ENCODE measurements at regions not wholly inside any gene's neighbourhood (a gene's known extent, or its start where the extent isn't known, plus 50 kb on each side); places are given as distances from the start of the nearest gene placed in this dataset.
"Not testable (repeated sequence)": the region's sequence is repeated elsewhere in the genome, so short reads cannot be mapped to it uniquely, and the experiment has no call there.

DNA sequence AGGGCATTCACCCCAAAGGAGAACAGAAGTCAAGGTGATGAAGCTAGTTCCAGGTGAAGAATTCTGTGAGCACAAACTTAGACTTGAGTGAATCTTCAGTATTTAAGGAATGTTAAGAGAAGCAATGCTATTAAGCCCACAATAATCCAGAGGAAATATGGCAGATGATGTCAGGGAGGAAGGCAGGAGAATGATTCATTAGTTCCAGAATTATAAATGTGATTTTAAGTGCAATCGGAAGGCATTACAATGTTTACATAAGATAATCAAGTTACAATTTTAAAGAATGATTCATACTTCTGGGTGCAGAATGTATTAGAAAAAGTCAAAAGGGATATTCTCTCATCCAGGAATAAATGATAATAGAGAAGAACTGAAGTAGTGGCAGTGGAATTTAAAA, 545.2 kb upstream of the BRINP3 start:
- DNase-seq: no peak

DNA sequence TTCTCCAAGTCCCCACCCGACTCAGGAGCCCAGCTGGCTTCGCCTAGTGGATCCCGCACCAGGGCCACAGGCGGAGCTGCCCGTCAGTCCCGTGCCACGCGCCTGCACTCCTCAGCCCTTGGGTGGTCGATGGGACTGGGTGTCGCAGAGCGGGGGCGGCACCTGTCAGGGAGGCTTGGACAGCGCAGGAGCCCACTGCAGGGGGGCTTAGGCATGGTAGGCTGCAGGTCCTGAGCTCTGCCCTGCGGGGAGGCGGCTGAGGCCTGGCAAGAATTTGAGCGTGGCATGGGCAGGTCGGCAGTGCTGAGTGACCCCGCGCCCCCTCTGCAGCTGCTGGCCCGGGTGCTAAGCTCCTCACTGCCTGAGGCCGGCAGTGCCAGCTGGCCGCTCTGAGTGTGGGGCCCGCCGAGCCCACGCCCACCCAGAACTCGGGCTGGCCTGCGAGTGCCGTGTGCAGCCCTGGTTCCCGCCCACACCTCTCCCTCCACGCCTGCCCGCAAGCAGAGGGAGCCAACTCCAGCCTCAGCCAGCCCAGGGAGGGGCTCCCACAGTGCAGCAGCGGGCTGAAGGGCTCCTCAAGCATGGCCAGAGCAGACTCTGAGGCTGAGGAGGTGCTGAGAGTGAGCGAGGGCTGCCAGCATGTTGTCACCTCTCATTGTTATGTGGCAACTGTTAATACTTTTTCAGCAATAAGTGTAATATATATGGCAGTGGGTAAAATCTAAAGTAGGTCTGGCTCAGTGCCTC, 548.4 kb upstream of the BRINP3 start:
- no peak for DNase-seq

DNA sequence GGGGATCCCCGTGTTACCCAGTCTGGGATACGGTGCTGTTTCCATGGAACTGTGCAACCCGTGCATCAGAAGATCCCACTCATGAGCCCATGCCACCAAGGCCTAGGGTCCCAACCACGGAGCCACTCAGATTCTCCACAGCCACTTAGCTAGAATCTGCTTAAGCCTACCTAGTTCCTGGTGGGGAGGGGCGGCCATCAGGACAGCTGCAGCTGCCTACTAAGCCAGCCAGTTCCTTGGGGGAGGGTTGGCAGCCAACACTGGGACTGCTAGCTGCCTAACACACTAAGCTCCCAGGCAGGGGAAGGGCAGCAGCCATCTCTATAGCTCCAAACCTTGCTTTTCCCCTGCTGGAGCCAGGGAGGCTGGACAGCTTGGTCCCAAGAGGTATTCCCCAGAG, 549.2 kb upstream of the BRINP3 start:
- no peak for DNase-seq

DNA sequence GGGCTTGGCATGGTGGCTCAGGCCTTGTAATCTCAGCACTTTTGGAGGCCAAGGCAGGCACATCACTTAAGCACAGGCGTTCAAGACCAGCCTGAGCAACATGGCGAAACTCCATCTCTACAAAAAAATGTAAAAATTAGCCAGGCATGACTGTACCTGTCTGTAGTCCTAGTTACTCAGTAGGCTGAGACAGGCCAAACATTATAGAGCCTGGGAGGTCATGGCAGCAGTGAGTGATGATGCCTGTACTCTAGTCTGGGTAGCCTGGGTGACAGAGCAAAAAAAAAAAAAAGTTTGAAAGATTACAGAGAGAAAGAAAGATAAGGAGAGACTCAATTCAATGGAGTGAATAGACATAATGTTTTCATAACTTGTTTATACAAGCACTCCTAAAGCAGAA, 556.5 kb upstream of the BRINP3 start:
- DNase-seq: no peak

DNA sequence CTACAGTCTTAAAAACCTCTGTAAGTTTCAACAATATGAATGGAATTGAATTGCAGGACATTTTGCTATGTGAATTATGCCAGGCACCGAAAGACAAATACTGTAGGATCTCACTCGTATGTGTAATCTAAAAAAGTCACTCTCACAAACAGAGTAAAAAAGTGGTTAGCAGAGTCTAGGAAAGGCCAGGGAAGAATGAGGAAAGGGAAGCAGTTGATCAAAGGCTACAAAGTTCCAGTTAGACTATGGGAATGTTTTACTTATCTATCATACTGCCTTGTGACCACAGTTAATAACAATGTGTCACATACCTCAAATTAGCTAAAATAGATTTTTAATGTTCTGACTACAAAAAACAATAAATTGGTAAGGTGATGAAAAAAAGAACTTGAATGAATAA, 565.4 kb upstream of the BRINP3 start:
- no peak for DNase-seq

- DNase-seq: no peak
Measured at GRCh38 chr1:191049781-191050180, 572.1 kb upstream of the BRINP3 start.

- DNase-seq: no peak
Measured at GRCh38 chr1:191052888-191053287, 575.2 kb upstream of the BRINP3 start.

GRCh38 chr1:191065346-191065745, 587.7 kb upstream of the BRINP3 start:
- no peak for DNase-seq

GRCh38 chr1:191065771-191066170, 588.1 kb upstream of the BRINP3 start:
- DNase-seq: no peak

DNA sequence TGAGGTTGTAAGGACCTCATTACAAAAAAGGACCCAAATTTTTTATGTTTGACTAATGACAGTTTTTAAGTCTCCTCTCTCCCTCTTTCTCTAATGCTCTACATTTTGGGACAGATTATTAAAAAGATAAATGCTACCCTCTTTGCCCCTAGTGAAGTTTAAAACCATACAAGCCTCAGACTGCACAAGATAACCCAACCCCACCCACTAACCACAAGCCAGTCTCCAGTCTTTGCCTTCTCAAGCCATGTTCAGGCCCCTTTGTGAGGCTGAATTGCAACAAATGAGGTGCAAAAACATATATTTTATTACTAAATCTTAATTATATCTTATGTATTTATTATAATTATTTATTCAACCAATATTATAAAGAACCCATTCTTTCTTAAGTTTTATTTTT, 597.2 kb upstream of the BRINP3 start:
- DNase-seq: no peak

DNA sequence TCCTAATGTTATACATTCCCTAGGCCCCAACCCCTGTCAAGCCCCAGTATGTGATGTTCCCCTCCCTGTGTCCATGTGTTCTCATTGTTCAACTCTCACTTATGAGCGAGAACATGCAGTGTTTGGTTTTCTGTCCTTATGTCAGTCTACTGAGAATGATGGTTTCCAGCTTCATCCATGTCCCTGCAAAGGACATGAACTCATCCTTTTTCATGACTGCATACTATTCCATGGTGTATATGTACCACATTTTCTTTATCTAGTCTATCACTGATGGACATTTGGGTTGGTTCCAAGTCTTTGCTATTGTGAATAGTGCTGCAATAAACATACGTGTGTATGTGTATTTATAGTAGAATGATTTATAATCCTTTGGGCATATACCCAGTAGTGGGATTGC, 605.4 kb upstream of the BRINP3 start:
- not testable (repeated sequence) for DNase-seq

GRCh38 chr1:191085121-191085520, 607.5 kb upstream of the BRINP3 start:
- no peak for DNase-seq

DNA sequence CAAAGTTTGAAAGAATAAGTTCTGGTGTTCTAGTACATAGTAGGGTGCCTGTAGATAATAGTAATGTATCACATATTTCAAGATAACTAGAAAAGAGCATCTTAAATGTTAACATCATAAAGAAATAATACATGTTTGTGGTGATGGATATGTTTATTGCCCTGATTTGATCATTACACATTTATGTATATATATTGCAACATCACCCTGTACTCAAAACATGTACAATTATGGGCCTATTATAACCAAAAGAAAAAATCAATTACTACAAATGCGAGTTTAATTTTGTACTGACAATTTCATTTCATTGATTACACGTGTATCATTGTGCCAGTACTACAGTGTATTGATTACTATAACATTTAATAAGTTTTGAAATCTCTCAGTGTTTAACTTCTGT, 609.2 kb upstream of the BRINP3 start:
- no peak for DNase-seq

DNA sequence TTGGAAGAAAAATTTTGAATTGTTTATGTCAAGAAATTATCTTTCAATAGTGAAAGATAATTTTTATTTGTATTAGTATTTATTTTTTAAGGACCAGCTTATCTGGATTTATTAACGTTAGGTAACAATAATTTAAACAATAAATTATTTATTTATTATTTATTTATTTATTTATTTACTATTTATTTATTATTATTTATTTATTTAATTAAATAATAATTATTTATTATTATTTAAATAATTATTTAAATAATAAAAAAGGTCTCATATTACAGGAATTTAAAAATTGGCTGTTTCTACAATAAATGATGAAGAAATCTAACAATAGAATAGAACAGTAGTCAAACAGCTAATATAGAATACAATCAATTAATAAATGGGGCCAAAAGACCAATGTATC, 618.7 kb upstream of the BRINP3 start:
- DNase-seq: no peak

- DNase-seq: no peak
Measured at GRCh38 chr1:191099696-191100095, 622.0 kb upstream of the BRINP3 start.

DNA sequence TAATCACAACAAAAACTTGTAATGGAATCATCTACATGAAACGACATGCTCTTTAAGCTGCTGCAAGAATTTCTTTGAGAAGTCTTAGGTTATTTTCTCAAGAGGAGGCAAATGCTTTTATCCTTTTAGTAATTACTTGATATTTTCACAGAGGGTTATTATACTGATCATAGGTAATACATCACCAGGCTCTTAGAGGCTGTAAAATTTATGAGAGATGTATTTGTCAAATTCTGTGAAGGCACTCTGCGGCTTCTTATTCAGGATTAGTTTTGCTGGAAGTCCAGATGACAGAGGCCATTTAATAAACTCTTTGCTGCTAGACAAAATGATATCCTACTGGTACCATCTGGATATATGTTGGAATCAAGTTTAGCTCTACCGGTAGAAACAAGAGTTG, 624.3 kb upstream of the BRINP3 start:
- DNase-seq: peak; percentile 86

DNA sequence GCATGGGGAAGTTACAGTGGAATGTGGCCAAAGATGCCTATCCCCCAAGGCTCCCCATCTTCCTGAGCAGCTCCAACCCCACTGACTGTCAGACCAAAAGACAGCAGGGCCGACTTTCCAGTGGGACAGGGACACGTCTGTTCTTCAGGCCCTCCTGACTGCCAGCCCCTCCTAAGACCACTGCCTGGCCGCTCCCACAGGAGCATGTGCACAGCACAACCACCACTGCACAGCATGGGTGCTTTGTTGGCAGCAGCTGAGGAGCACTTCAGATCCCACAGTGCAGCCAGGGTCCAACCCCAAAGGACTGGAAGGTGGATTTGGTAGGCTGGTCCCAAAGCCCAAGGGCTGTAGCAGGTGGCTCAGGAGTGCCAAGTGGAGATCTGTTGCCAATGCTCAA, 648.3 kb upstream of the BRINP3 start:
- DNase-seq: no peak

DNA sequence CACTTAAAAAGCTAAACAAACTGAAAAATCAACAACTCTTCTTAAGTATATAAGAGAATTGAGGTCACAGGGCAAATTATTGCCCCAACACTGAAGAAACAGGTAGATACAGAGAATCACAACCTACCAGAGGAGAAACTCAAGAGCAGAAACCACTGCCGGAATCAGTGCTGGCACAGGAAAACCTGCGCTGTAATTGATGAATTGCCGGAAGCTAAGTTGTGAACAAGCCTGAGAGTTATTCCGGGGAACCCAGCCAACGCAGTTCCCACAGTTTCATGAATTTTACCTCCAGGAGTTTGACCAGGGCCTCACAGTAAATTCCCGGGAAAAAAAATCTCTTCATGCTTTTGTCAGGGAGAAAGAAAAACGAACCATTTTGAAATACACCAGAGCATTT, 657.1 kb upstream of the BRINP3 start:
- no peak for DNase-seq

- no peak for DNase-seq
Measured at GRCh38 chr1:191140038-191140437, 662.4 kb upstream of the BRINP3 start.

- DNase-seq: no peak
Measured at GRCh38 chr1:191142748-191143147, 665.1 kb upstream of the BRINP3 start.

DNA sequence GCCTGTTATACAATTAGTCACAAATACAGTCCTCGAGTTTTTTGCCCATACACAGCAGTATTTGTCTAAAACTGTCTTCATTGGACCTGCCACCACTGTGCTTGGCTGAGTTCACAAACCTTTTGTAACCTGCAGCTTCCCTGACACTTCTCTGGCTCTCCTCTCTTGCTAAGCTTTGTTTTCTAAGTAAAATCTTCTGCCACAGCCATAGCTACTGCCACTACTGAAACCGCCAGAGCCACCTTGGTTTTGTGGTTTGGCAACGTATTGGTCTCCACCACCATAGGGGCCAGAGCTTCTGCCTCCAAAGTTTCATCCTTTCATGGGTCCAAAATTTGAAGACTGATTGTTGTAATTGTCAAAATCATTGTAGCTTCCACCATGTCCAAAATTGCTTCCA, 668.2 kb upstream of the BRINP3 start:
- no peak for DNase-seq

DNA sequence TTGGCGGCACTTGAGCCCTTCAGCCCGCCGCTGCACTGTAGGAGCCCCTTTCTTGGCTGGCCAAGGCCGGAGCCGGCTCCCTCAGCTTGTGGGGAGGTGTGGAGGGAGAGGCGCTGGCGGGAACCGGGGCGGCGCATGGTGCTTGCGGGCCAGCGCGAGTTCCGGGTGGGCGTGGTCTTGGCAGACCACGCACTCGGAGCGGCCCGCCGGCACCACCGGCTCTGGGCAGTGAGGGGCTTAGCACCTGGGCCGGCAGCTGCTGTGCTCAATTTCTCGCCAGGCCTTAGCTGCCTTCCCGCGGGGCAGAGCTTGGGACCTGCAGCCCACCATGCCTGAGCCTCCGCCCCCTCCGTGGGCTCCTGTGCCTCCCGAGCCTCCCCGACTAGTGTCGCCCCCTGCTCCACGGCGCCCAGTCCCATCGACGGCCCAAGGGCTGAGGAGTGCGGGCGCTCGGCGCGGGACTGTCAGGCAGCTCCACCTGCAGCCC, 673.7 kb upstream of the BRINP3 start:
- DNase-seq: no peak

- no peak for DNase-seq
Measured at GRCh38 chr1:191152776-191153175, 675.1 kb upstream of the BRINP3 start.

DNA sequence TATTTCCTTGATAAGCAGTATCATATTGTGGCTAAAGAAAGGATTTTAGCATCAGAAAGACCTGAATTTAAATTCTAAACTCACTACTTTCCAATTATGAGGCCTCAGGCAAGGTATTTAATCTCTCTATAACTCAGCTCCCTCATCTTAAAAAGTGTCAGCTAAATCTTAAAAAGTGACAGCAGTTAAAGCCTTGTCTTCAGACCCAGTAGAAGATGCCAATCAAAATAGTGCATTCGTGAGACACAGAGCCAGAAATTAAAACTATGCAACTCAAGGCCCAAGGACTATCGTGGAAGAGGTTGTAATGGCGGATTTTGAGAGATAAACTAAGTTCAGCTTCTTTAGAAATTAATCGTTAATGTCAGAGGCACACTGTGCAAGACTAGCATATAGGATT, 677.5 kb upstream of the BRINP3 start:
- no peak for DNase-seq

DNA sequence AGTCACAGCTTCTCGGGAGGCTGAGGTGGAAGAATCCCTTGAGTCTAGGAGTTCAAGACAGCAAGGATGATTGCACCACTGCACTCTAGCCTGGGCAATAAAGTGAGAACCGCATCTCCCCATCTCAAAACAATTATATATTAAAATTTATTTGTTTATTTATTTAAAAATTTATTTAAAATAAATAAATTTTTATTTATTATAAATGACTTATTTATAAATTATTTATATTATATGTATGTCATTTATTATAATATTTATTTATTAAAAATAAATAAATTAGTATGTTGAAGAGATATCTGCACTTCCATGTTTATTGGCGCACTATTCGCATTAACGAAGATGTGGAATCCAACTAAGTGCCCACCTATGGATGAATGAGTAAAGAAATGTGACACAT, 683.2 kb upstream of the BRINP3 start:
- DNase-seq: no peak

Data from NCI-H2227 treated with DMSO at 0.1 percent for 48 hours (cell line).